ENCODE measurements at regions not wholly inside any gene's neighbourhood (a gene's known extent, or its start where the extent isn't known, plus 50 kb on each side); places are given as distances from the start of the nearest gene placed in this dataset.

- no peak for TF ChIP-seq EZH2 (IDR thresholded peaks at IDR 0.05; ENCODE audit: borderline replicate concordance, insufficient read depth, low read length, poor library complexity, severe bottlenecking)
- no peak for TF ChIP-seq POLR2AphosphoS5 (IDR thresholded peaks at IDR 0.05)
- TF ChIP-seq EP300 (conservative IDR thresholded peaks at IDR 0.05; ENCODE audit: poor library complexity, severe bottlenecking) = no peak
- TF ChIP-seq REST (IDR thresholded peaks at IDR 0.05; ENCODE audit: borderline replicate concordance) = no peak
- no peak for TF ChIP-seq MXI1 (conservative IDR thresholded peaks at IDR 0.05; ENCODE audit: poor library complexity, severe bottlenecking)
Measured at GRCh38 chr18:50475538-50476193, 84.2 kb upstream of the MAPK4 start.

GRCh38 chr18:50492097-50492496 is 67.8 kb upstream of the MAPK4 start:
- H2AFZ ChIP-seq (ENCODE audit: low read depth, low read length) = no peak overlapping the region
- H3K27ac ChIP-seq (ENCODE audit: low read length) = no peak overlapping the region
- no peaks in the 10 kb centered on the region for H3K9me2 ChIP-seq (ENCODE audit: insufficient read depth, low read length)
- no peak overlapping the region for H3K4me2 ChIP-seq (ENCODE audit: low read length)
- H4K20me1 ChIP-seq (ENCODE audit: insufficient read depth) = no peaks in the 10 kb centered on the region
- H3K9ac ChIP-seq (ENCODE audit: low read length) = no peak overlapping the region
- H3K27me3 ChIP-seq (ENCODE audit: insufficient read depth, low read depth, low read length) = no peaks in the 10 kb centered on the region
- H3K4me3 ChIP-seq (ENCODE audit: low read length) = no peak overlapping the region
- no peaks in the 10 kb centered on the region for H3F3A ChIP-seq (ENCODE audit: insufficient read depth, low read length, poor library complexity, severe bottlenecking)
- H3K79me2 ChIP-seq (replicated peaks; ENCODE audit: insufficient read depth, low read length) = no peaks in the 10 kb centered on the region
- H3K36me3 ChIP-seq (ENCODE audit: insufficient read depth, low read length) = no peaks in the 10 kb centered on the region
- TF ChIP-seq SMC3 (conservative IDR thresholded peaks at IDR 0.05; ENCODE audit: poor library complexity) = no peak
- no peak for TF ChIP-seq CTCF (IDR thresholded peaks at IDR 0.05; ENCODE audit: poor library complexity, severe bottlenecking)
- no peak for TF ChIP-seq POLR2AphosphoS5 (IDR thresholded peaks at IDR 0.05)
- TF ChIP-seq REST (IDR thresholded peaks at IDR 0.05; ENCODE audit: borderline replicate concordance) = no peak
- TF ChIP-seq EZH2 (IDR thresholded peaks at IDR 0.05; ENCODE audit: borderline replicate concordance, insufficient read depth, low read length, poor library complexity, severe bottlenecking) = no peak
- no peak for TF ChIP-seq TAF1 (IDR thresholded peaks at IDR 0.05; ENCODE audit: low read depth)
- no peak for TF ChIP-seq RAD21 (conservative IDR thresholded peaks at IDR 0.05)
- no peak for TF ChIP-seq EP300 (conservative IDR thresholded peaks at IDR 0.05; ENCODE audit: poor library complexity, severe bottlenecking)
- no peaks in the 10 kb centered on the region for H3K9me3 ChIP-seq (ENCODE audit: low read length)

More at GRCh38 chr18:50475538-50476193, 84.2 kb upstream of the MAPK4 start:
- Histone ChIP-seq H3K9ac (ENCODE audit: low read length) (no peak overlapping the region), H3K4me2 (ENCODE audit: low read length) (no peak overlapping the region), H3F3A (ENCODE audit: insufficient read depth, low read length, poor library complexity, severe bottlenecking) (no peaks in the 10 kb centered on the region), H3K36me3 (ENCODE audit: insufficient read depth, low read length) (no peaks in the 10 kb centered on the region), H3K9me3 (ENCODE audit: low read length) (no peaks in the 10 kb centered on the region), H3K4me3 (ENCODE audit: low read length) (no peak overlapping the region), H3K79me2 (replicated peaks; ENCODE audit: insufficient read depth, low read length) (no peaks in the 10 kb centered on the region), H2AFZ (ENCODE audit: low read depth, low read length) (no peak overlapping the region), H4K20me1 (ENCODE audit: insufficient read depth) (no peaks in the 10 kb centered on the region), H3K9me2 (ENCODE audit: insufficient read depth, low read length) (no peaks in the 10 kb centered on the region), H3K27me3 (ENCODE audit: insufficient read depth, low read depth, low read length) (no peaks in the 10 kb centered on the region), H3K27ac (ENCODE audit: low read length) (no peak overlapping the region)
